OCI-LY1 (cell line): ENCODE measurements at regions not wholly inside any gene's neighbourhood (a gene's known extent, or its start where the extent isn't known, plus 50 kb on each side); places are given as distances from the start of the nearest gene placed in this dataset.

Experiments
- CTCF ChIP-seq: fragments of 200-600 bp; sonication (generic), shearing (Covaris generic); IDR thresholded peaks from 2 replicates; pipeline ENCODE4 v1.5.1; 2017; ENCODE audit warnings: mild to moderate bottlenecking, antibody characterized with exemption, low read length, moderate library complexity, mixed read lengths
- EZH2 ChIP-seq: fragments of 200-600 bp; sonication (generic), shearing (Covaris generic); IDR thresholded peaks from 2 replicates; pipeline ENCODE4 v1.8.0; 2017; ENCODE audit warnings: borderline replicate concordance, mixed run types, mild to moderate bottlenecking, antibody characterized with exemption, low read length, moderate library complexity, mixed read lengths

- TF ChIP-seq CTCF, result no peak
- no peak for TF ChIP-seq EZH2
Measured at GRCh38 chr13:67792151-67792676, 562.1 kb upstream of the PCDH9 start.
